Middle frontal gyrus (tissue), 1 donor: ENCODE measurements at regions not wholly inside any gene's neighbourhood (a gene's known extent, or its start where the extent isn't known, plus 50 kb on each side); places are given as distances from the start of the nearest gene placed in this dataset.
"Not testable (repeated sequence)": the region's sequence is repeated elsewhere in the genome, so short reads cannot be mapped to it uniquely, and the experiment has no call there.

Experiments used
- DNase-seq: peaks from one replicate; pipeline ENCODE4 v3.0.0-alpha.2; 2015; ENCODE audit warnings: low spot score; ENCODE audit errors: extremely low spot score

DNA sequence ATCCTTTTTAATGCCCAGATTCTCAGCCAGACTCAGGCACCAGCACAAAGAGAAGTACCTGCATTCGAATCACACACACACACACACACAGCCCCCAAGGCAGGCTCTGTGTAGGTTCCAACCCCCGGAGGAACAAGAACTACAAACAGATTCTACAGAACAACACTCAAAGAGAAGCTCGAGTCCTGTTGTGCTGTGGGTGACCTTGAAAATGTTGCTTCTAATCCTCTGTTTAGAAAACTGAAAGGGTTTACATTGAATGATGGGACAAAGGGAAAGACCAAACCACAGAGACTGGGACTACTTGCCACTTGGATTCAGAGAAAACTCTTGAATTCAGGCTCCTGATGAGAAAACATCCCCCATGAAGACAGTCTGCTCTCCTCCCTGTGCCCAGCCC lies 568.8 kb upstream of the C16orf82 start:
- DNase-seq, result no peak

DNA sequence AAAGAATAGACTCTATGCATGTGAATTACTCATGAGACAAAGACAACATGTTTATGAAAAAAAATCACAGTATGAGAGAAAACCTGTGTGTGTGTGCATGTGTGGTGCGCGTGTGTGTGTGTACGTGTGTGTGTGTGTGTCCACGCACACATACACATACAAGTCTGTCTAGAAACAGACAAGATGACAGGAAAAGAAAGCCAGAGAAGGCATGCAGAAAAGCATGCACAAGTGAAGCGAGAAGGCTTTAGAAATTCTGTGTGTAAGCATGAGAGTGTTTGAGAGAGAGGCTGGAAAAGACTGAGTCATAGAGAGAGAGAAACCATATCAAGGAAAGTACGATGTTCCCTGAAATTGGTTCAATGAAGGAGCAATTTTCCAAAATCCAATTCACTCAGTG lies 566.4 kb upstream of the C16orf82 start:
- DNase-seq, result no peak

DNA sequence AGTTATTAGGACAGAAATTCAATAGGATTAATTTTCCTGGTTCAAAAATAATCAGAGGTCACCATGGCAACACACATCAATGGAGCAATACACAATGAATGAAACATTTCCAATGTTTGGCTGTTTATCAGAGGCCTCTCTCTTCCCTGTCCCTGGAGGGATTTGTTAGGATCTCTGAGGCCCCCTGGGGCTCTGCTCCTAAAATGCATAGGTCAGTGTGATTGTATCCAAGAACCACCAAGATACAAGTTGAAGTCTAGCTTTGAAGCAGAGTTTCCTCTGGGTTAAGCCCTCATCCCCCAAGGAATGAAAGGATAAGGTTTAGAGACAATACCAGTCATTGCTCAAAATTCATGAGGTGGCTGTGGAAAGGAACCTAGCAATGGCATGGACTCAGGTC lies 561.2 kb upstream of the C16orf82 start:
- no peak for DNase-seq

DNA sequence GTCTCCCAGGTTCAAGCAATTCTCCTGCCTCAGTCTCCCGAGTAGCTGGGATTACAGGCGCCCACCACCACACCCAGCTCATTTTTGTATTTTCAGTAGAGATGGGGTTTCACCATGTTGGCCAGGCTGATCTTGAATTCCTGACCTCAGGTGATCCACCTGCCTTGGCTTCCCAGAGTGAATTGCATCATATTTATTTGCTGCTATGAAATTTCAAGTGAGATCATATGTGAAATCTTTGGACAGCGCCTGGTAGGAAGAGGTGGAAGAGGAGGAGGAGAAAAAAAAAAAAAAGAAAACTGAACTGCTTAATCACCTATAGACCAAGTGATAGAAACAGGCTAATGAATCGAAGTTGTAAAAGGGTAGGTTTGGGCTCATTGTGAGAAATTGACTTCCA lies 557.8 kb upstream of the C16orf82 start:
- not testable (repeated sequence) for DNase-seq

DNA sequence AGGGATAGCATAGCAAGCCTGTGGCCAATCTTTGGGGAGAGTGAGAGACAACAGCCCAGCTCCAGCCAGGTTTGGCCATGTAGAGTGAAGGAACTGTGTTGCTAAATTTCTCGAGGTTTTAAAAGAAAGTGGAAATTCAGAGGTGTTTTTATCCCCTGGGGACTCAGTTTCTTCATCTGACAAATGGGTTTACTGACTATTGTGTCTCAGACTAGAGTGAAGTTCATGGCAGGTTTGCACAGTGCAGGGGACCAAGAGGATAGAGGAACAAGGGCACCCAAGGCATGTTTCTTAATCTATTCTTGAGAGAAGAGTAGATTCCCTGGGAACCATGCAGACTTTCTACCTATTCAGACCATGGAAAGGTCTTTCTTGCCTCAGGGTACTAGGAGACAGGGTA lies 555.8 kb upstream of the C16orf82 start:
- DNase-seq, result no peak

DNA sequence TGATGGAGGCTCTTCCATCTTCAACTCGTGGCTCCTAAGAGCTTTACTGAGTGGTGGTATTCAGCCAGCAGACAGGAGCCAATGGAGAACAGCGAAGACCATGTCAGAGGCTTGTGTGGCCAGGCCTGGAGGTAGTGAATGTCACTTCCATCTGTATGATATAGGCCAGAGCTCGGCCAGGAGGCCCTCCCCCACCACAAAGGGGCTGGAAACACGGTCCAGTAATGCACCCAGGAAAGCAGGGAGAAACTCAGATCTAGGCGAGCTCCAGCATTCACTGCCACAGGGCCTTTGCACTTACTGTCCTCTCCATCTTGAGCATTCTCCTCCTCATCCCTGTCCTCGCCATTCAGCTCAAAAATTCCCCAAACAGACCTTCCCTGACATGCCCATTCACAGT lies 555.3 kb upstream of the C16orf82 start:
- no peak for DNase-seq

DNA sequence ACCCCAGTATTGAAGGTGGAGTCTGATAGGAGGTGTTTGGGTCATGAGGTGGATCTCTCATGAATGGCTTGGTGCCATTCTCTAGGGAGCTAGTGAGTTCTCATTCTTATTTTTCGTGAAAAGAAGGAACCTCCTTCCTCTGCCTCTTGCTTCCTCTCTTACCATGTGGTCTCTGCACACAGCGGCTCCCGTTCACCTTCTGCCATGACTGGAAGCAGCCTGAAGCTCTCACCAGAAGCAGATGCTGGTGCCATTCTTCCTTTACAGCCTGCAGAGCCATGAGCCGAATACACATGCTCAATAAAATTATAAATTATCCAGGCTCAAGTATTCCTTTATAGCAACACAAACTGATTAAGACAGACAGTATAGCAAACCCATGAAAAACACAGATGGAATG lies 545.1 kb upstream of the C16orf82 start:
- DNase-seq, result no peak

DNA sequence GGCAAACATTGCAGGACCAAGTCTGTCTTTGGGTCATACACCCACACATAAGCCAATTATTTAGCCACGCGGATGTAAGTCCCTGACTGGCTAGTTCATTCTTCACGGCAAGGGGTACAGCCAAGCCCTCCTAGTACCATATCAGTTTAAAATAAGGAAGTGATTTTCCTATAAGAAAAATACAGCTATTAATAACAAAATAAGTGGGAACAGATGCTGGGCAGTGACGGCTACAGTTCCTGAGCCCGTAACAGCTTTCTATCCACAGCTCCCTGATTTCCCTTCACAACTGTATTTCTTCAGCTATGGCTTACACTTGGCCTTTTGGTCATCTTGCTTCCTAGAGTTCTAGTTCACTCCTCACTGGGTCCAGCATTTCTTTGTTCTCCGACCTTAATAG lies 542.4 kb upstream of the C16orf82 start:
- no peak for DNase-seq

DNA sequence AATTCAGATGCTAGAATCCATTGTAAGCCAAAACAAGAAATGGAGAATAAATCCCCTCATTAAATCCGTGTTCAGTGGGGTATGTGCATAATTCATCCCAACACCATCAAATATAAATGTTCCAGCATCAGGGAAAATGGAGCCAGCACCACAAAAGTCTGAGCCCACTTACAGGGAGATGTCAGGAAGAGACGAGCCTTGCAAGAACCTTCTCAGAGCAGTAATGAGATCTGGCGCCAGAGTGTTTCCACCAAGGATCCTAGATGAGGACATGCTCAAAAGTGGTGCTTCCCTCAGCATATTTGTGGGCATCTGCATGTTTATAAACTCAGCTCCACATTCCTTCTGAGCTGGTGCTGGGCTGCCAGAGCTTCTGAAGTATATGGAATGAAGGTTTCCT lies 541.9 kb upstream of the C16orf82 start:
- DNase-seq, result no peak

DNA sequence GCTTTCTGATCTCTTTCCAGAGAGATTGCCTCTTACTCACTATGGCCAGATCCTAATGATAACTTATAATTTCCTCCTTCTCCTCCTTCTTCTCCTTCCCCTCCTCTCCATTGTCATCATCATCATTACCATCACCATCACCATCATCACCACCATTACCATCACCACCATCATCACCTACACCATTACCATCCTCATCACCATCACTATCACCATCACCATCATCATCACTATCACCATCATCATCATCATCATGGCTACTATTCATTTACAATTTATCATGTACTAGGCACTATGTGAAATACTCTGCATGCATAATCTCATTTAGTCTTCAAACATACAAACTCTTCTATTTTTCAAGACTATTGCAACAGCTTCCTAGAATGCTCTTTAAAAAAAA lies 540.9 kb upstream of the C16orf82 start:
- no peak for DNase-seq

DNA sequence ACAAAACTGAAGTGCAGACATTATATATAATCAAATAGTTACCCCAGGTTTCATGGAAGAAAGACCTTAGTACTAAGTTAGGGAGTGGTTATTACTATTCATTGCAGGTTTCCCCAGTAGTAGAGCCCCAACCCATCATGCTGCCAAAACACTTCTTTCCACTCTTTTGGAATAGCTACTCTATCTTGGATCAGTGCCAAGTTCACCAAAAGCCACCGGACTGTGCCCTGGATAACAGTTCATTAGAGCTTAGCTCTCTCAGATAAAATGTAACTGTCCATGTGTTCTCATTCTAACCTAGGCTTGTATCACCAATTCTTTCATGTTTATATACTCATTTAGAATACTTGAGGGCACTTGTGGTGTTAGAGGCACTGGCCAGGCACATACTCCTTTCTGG lies 540.1 kb upstream of the C16orf82 start:
- no peak for DNase-seq

DNA sequence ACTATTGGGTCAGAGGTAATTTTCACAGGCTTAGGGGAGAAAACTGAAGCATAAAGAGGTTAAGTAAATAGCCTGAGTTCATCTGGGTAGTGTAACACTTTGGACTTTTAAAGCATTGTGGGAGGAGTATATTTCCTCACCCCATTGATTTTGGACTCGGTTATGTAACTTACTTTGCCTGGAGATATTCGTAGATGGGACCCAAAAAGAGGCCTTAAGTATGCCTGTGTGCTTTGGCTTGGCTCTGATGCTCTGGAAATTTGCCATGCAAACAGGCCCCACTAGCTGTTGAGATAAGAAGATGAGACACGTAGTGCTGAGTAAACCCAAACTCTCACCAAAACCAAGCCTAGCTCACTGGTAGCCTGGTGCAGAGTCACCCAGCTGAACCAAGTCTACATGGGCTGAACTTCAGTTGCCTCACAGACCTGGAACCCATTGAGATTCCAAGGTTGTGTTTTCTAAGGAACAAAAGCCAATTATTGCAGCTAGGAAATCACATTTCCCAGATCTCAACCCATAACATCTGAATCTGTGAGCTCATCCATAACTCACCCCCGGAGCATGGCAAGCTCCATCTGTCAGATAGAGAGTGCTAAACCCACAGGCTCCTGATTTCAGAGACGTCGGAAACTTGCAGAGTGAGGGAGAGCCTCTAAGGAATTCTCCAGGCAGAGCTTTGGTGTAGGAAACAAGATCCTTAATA lies 536.0 kb upstream of the C16orf82 start:
- DNase-seq, result no peak

DNA sequence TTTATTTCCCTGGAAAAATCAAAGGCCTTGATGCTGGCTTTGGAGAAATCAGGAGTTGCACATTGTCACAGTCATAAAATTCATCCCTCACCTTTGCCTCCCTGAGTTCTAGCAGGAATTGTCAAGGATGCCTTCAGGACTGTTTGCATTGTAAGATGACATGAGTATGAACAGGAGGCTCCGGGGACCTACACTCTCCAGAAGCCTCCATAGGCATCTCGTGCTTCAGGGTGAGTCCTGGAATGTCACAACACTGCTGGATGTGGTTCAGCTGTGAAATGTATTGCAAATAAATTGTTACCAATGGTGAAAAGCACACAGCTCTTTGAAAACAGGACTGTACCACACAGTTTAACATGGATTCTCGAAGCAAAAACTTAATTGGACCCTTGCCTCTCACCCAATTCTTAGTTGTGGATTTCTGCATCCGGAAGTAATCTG lies 535.4 kb upstream of the C16orf82 start:
- no peak for DNase-seq

DNA sequence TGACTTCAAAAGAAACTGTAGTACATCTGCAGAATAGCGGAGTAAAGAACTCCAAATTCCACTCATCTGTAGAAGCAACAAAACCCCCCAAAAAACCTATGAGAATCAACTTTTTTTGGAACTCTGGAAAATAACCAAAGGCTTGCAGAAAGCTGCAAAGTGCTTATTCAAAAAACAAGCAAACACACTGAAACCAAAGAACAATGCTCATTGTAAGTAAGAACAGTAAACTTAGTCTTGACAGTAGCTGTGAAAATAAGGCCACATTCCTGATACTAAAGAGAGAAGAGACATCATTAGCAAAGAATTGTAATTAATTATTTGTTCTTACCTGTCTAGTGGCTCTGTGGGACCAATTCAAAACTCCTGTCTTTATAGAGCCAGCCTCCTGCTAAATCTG lies 534.3 kb upstream of the C16orf82 start:
- DNase-seq, result no peak

DNA sequence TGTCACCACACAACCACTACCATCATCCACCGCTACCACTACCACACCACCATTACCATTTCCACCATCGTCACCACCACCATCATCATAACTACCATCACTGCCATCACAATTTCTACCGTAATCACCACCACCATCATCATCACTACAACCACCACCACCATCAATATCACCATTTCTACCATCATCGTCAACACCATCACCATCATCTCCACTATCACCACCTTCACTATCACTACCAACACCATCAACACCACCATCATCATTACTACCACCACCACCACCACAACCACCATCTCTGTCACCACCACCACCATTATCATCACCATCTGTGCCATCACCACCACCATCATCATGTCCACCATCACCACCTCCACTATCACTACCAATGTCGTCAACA lies 524.5 kb upstream of the C16orf82 start:
- DNase-seq, result no peak

DNA sequence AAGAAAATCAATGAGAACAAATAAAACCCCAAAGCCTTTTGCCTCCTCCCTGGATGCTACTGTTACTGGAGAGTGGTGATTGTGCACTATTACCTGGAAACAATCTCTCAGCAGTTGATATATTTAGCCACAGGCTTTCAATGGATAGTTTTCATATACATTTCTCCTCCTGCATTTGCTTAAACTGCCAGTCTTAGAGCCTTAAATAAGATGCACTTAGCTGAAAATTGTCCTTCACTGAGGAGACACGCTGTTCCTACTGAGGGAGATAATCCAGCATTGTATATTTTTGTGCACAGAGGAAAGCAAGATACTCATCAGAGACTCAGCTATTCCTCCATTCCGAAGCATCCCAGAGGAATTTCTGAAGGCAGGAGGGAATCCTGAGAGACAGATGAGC lies 520.2 kb upstream of the C16orf82 start:
- DNase-seq, result no peak

DNA sequence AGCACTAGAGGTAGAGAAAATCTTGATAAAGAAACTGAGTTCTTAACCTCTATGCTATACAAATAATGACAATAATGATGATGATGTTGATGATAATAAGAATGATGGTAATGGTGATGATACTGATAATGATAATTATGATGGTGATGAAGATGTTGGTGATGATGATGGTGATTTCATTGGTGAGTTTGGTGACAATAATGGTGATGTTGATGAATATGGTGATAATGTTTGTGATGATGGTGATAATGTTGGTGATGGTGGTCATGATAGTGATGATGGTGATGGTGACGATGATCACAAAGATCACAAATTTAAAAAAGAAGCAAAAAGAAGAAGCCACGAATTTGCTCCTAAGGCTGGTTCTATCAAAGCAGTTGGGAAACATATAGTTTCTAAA lies 519.0 kb upstream of the C16orf82 start:
- no peak for DNase-seq

DNA sequence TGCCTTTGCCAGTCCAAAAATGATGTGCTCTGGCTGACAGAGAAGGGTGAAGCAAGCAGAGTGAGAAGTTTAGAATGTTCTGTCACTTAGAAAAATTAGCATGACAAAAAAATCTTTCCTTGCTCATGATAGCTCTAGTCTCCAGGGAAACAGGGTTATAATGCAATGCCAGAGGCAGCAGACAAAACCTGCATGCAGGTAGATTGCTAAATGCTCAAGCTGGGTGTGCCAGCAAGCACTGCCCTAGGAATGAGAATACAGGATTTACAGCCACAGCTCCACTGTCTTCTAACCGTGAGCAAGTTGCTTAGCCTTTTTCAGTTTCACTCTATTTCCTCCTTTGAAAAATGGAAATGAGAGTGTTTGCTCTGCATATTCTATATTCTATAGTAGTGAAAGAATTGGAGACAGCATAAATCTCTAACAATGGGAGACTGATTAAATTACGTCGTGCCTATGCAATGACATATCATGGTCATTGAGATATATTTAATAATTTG lies 516.6 kb upstream of the C16orf82 start:
- no peak for DNase-seq

DNA sequence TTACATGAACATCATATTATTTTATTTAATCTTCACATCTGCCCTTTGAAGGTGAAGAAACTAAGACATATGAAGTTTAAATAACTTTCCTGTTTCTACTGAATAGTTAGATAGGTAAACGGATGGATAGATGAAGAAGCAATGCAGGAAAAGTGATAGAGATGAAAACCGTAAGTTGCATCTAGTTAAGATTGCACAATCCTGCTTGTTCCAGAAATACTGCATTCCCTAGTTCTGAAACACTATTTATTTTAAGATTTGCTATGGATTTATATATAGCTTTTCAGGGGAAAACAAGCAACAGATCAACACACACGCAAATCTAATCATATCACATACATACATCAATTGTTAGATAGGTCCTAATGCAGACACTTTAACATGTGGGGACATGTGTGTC lies 512.7 kb upstream of the C16orf82 start:
- DNase-seq, result no peak

DNA sequence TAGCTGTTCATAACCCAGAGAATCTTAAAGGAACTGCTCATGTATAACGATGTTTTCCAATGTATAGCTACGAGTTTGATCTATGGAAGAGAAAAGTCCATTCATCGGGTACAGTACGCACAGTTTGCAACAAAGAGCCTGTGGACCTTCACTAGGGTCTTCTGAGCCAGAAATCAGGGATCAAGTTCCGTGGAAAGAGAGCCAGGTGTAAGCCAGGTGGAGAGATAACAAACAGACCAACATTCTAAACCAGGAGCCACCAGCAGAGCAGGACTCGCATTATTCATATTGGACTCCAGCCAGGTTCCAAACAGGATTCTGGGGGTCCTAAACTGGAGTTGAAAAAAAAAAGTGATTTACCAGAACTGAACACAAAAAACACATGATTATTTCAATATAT lies 505.4 kb upstream of the C16orf82 start:
- no peak for DNase-seq

DNA sequence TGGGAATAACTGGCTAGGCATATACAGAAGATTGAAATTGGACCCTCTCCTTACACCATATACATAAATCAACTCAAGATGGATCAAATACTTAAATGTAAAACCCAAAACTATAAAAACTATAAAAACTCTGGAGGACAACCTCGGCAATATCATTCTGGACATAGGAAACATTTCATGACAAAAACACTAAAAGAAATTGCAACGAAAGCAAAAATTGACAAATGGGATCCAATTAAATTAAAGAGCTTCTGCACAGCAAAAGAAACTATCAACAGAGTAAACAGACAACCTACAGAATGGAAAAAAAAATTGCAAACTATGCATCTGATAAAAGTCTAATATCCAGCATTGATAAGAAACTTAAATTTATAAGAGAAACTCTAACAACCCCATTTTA lies 503.7 kb upstream of the C16orf82 start:
- no peak for DNase-seq

DNA sequence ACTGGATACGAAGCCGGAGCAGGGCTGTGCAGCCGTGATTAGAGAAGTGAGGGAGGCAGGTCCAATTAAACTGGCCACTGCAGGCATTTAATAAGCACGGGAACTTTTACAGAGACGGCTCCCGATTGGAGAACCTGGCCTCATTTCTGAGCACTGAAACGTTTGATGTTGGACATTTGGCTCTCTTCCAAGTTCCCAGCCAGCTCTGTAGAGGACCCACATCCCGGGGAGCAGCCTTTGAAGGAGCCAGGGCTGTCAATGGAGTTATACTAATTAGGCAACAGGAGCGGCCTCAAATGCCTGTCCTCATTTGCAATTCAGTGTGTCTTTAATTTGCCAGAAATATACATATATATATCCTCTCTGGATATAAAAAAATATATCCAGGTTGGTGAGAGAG lies 499.4 kb upstream of the C16orf82 start:
- DNase-seq, result no peak

DNA sequence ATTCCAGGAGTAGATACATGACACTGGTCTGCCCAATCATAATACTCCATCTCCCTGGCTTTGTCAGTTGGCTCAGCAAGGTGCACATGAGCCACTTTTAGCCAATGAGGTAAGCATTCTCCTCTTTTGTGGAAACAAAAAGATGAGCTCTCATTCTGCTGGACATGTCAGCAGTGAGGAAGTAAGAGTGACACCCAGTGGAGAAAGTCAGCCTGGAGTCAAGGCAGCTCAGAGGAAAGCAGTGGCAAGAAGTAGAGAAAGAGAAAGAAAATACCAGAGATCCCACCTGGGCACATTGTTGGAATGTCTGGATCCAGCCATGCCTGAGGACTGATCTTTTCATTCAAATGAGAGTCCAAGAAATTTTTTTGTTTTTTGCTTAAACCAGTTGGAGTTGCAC lies 496.9 kb upstream of the C16orf82 start:
- no peak for DNase-seq

DNA sequence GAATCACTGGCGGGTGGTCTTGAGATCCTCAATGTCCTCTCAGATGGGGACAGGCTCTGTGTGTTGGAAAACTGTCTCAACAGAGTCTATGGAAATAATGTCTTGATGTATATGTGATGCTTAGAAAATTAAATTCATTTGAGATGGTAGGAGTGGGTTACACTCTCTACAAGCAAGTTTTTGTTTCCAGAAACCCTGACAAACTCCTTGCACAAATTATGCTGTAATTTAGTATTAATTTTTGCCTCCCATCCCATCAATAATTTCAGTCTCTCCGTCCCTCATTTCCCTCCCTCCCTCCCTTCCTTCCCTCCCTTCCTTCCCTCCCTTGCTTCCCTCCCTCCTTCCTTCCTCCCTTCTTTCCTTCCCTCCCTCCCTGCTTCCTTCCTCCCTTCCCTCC lies 488.0 kb upstream of the C16orf82 start:
- no peak for DNase-seq
